SKM-1 treated with dmso at 0.1 percent for 144 hours (cell line): ENCODE measurements at regions not wholly inside any gene's neighbourhood (a gene's known extent, or its start where the extent isn't known, plus 50 kb on each side); places are given as distances from the start of the nearest gene placed in this dataset.
"Not testable (repeated sequence)": the region's sequence is repeated elsewhere in the genome, so short reads cannot be mapped to it uniquely, and the experiment has no call there.

Experiments
- DNase-seq: peaks from one replicate; lab custom pipeline; 2025; ENCODE audit not compliant: unreplicated experiment; lab: John Stamatoyannopoulos, UW

DNA sequence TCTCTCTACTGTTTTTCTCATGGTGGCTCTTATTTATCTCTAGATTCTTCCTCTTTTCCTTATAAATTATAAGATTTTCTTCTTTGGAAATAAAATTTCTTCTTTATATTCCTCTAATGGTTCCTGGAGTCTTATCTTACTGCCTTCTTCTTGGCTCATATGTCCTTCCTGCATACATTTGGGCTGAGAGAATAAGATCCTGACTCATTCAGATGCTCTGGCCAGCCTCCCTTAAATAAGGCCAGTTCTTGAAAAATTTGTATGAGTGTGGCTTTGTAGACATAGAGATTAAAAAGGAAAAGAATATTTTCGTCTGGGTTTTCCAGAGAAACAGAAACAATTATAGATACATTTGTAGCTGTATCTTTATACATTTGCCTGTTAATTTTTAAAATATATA, 411.3 kb downstream of the KIF20B start:
- DNase-seq: no peak

DNA sequence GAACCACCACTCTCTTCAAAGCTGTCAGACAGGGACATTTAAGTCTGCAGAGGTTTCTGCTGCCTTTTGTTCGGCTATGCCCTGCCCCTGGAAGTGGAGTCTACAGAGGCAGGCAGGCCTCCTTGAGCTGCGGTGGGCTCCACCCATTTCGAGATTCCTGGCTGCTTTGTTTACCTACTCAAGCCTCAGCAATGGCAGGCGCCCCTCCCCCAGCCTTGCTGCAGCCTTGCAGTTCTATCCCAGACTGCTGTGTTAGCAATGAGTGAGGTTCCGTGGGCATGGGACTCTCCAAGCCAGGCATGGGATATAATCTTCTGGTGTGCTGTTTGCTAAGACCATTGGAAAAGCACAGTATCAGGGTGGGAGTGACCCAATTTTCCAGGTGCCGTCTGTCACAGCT, 417.2 kb downstream of the KIF20B start:
- DNase-seq: not testable (repeated sequence)

DNA sequence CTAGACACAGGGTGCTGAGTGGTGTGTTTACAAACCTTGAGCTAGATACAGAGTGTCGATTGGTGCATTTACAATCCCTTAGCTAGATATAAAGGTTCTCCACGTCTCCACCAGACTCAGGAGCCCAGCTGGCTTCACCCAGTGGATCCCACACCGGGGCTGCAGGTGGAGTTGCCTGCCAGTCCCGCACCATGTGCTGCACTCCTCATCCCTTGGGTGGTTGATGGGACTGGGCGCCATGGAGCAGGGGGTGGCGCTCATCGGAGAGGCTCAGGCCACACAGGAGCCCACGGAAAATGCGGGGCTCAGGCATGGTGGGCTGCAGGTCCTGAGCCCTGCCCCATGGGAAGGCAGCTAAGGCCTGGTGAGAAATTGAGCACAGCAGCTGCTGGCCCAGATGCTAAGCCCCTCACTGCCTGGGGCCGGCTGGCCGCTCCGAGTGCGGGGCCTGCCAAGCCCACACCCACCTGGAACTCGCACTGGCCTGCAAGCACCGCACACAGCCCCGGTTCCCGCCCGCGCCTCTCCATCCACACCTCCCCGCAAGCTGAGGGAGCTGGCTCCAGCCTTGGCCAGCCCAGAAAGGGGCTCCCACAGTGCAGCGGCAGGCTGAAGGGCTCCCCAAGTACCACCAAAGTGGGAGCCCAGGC, 418.4 kb downstream of the KIF20B start:
- not testable (repeated sequence) for DNase-seq

DNA sequence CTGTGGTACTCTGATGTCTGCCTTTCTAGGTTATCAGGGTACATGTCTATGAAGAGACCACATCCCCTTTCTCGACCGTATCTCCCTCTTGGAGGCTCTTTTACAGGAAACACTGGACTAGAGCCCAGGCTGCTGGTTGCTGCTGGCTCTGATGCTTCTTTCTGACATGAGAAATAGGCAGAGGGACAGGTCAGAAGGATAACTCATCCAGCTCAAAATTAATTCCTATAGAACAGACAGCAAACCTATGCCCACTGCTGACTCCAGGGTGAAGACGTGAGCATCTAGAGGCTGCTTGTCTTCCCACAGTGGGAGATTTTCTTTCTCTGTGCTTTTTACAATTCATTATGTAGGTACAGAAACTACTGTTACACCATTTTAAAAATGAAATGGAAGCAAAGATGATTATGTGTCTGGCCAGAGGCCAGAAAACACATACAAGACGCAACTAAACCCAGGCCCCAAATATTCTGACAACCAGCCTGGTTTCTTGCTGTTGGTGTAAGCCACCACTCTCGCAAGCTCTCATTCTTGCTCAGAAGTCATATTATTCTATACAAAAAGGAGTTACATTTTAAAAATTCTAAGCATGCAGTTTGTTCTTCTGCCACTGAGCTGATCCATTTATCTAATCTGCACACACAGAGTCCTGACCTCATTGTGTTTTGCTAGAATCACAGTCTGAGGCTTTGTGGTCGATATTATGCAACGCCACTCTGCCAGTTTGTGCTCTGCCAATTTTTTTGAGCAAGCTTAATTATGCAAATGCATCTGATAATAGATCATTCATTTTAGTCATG, 424.3 kb downstream of the KIF20B start:
- DNase-seq: no peak

DNA sequence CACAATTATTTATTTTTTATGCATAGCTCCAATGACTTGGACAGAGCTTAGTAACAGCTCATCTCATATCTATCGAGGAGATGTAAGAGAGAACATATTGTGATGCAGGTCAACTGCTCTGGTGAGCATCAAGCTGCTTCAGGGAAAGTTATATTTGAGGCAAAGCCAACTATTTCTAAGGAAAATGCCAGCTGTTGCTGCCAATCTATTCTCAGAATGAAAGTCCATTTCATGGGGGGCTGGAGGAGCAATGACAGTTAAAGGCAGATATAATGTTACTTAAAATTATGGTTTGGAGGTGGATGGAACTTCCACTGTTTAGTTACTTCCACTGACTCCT, 424.8 kb downstream of the KIF20B start:
- no peak for DNase-seq

DNA sequence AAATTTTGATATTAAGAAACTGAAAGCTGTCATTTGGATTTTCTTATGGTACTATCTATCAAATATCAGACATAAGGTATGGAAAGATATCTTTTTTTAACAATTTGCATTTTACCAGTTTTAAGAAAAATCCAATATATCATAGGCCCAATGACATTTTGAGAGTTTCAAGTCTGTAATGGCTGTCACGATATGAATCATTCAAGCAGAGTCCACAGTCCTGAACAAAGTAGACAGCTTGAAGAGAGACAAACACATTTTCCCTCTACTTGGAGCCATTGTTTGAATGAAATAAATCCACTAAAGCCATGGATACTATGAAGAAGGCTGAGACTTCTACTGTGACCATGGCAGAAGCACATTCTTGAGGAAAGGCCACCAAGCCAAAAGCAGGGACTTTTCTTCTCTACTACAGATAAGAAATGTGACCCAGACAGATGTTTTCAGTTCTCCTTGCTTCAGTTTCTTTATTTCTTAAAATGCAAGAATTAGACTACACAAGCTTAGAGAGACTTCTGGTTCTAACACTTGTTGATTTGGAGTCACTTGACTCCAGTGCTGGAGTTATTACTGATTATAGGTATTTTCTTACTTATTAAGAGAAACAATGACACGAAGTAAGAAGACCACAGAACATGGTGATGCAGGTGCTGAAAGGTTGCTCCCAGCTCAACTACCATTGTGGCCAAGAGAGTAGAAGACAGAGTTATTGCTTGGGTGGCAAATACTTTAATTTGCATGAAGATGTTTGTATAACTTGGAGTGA, 429.1 kb downstream of the KIF20B start:
- DNase-seq: no peak

DNA sequence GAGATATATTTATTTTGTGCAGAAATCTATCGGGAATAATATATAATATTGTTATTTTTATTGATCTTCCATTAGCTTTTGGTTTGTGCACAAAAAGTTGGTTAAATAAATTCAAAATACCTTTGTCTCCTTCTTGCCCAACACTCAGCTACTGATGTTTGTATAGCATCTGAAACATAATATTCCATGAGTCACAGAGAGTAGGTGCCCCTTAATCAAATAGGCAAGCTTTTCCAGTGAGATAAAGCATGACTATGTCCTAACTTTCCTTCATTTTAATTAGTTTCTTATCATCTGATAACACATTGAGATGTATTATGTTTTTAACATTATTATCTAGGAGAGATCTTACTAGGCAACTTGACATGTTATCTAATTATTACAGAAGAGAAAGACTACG, 432.2 kb downstream of the KIF20B start:
- DNase-seq: no peak

DNA sequence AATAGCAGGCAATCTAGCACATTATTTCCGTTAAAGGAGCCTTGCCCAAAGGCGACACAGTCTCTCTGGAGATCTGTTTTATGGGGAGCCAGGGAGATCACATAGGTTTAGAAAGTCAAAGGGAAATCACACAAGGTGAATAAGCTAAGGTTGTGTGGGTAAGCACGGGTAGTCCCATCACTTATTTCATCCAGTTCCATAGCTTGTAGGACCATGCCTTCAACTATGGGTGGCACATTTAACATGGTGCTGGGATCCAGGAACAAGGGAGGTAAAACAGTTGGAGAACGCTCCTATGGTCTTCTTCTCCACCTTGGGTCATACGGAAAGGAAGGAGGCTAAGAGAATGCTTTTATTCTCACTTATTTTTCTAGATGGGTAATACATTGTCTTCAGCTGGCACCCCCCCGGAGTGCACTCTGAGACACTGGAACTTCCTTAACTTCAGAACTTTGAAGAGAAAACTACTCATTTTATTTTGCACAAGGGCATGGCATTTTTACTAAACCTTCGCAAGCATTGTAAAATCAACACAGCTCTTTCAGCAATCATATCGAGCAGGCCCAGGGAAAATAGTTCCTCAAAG, 435.4 kb downstream of the KIF20B start:
- DNase-seq: no peak

DNA sequence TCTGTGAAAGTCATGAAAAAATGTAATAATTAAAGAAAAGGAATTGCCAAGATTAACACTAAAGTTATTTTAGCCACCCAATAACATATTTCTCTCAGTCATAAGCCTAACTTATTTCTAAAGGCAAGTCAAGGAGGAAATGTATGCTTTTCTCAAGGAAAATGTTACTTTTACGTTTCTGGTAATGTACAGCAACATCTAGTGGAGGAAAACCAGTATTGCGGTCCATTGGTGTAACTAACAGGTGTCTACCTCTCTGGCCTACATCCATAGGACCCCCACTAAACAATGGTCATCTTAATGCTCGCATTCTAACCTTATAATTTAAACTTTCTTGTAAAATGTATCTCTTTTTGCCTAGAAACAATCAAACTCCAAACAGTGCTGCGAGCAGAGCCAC, 437.5 kb downstream of the KIF20B start:
- DNase-seq: no peak

DNA sequence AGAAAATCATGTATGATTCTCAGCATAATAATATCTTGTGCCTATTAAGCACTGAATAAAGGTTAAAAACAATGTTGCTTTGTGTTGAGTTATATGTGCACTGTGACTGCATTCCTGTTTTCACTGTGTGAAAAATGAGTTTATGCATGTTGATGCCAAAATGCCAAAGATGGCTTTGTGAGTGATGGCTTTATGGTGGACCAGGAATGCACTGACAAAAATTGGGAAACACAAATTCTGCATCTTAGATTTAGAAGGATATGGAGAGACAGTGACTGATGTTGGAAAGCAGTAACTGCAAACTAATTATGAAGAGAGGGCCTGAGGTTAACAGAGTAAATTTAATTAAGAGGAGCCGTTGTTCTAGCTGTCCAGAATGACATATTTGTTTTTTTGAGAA, 440.4 kb downstream of the KIF20B start:
- no peak for DNase-seq

DNA sequence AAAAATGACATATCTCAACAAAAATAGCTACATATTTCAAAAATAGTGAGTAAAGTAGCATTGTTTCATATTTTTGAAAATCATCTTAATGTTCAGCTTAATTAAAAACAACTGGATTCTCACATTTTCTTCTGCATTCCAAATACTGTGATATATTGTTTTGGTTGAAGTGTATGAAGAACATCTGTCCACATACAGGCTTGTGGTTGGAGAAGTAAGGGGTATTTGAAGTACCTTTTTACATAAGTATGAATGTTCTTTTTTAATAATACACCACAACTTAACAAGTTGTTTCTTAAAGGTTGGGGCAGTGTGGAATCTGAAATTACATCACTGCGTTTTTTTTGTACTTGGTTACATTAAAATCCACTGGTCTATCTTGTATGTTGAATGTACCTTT, 442.5 kb downstream of the KIF20B start:
- no peak for DNase-seq

DNA sequence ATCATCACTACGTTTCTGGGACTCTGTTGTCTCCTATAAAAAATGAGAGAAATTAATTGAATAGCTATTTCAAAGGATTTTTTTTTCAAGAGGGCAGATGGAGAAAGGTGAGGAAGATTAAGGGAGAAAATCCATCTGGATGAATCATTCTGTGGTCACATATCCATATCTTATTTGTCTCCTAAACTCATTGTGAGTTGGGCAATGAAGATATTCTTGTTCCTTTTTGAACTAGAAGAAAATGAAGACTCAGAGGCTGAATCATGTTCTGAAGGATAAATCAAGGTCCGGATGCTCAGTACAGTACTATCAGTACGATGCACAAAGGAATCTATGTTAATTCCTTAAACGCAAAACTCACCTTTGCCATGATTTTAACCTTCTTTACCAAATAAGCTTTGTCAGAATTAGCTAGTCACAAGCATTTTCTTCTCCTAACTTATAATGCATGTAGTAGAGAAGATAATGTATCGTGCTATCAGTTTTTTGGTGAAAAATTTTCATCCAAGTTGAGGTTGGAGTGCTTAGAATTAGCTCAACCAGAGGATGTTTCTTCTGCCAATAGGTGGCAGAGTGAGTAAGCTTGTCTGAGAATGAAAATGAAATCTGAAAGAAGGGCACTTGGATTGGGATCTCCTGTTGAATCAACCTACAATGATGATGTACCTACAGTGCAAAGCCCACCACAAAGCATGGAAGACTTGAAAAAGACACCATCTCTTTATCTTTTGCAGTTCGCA, 446.9 kb downstream of the KIF20B start:
- DNase-seq: no peak

DNA sequence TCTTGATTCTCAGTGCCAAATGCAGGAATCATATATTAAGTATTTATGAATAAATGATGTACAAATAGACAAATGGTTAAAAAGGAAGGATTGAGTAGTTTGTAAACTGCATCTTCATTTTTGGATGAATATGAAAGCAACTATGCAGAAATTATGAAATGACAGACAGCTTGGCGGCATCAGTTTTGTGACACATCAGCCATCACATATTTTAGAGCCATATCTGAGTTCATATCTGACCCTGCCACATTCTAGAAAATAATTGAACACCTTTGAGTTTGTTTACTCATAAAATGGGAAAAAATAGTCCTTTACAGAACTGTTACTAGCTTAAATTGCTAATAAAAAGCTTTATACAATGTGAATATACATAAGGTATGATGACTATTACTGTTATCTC, 448.2 kb downstream of the KIF20B start:
- DNase-seq: no peak

DNA sequence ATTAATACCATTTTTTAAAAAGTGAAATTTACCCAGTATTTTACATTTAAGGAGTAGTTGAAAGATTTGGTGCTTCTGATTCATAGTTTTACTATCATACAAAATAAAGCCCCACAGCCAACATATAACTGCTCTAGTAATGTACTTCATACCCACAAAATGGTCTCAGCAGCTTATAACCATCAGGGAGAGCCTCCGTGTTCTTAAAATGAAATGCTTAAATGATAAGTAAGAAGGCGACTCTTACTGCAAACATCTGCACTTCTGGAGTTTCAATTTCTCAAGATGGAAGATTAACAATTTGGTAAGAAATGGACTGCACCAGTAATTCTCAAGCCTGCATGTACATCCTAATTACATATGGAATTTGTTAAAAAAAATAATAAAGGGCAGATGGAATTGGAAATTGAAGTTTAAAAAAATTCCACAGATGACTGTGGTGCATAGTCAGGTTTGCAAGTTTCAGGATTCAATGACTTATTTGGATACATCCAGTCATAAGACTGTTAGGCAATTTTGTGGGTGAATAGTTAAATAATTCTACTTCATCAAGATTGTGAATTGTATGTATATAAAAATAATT, 461.0 kb downstream of the KIF20B start:
- no peak for DNase-seq

DNA sequence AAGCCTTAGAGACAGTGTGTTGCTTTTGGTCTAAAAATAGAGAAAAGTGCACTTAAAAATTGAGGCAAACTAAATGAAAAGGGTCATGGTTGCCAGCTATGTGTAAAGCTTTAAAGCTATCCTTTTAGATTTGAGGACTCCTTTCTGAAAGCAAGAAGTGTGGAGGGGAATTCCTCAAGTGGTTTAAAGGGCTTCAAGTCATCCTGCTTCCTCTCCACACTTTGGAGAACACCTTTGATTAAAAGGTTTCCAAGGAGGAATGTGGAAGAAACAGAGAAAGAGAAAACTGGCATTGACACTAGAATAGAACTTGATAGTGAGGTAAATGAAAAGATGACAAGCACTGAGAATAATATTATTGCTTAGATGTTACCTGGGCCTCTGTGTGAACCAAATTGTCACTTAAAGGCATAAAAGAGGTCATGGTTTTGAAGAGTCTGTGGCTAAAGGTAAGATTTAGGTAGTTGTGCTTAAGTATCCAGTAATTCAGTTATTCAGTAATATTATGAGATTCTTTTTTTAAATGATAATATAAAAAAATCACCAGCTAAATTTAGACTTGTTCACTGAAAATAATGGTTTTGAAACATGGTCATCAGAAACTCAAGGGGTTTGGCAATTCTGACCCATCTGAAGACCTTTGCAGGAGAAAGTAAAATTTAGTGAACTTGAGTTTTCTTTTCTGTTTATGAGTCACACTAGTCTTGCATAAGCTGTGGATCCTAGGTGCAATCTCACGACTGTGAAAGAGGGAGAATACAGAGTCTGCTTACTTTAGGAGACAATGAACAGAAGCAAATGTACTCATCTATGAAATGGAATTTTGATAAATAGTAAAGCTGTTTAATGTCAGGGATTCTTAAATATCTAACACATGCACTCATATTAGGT, 466.0 kb downstream of the KIF20B start:
- peak; percentile 68 for DNase-seq

DNA sequence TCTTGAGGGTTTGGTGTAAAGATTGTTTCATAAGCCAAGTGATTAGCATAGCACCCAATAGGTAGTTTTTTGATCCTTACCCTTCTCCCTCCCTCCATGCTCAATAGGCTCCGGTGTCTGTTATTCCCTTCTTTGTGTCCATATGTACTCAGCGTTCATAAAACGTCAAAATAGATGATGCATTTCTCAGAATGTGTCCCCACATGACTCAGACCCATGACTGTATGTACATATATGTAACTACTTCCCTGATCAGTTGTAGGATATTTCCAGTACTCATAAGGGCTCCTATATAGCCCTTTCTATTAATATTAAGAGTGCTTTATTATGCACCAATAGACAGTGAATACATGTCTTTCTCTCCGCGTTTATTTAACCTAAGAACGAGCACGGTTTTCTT, 466.9 kb downstream of the KIF20B start:
- DNase-seq: no peak

DNA sequence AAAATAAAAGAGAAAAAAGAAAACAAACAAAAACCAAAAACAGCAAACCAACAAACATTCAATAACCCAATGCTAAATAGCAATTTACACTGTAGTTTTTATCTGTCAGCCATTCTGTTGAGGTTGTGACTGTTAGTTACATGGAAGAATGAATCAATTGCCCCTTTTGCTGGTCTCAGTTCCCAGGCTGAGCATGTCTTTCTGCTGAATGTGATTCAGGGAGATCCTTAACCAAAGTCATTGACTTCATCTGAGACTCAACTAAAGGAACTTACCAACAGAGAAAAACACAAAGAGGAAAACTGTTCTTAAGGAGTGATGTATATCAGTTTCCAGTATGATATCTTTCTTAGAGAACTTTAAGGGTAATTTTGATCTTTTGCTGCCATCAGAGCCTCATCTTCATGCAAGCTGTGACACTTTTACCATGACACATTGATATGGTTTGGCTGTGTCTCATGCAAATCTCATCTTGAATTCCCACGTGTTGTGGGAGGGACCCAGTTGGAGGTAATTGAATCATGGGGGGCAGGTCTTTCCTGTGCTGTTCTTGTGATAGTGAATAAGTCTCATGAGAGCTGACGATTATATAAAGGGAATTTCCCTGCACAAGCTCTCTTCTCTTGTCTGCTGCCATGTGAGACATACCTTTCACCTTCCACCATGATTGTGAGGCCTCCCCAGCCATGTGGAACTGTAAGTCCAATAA, 469.8 kb downstream of the KIF20B start:
- no peak for DNase-seq

DNA sequence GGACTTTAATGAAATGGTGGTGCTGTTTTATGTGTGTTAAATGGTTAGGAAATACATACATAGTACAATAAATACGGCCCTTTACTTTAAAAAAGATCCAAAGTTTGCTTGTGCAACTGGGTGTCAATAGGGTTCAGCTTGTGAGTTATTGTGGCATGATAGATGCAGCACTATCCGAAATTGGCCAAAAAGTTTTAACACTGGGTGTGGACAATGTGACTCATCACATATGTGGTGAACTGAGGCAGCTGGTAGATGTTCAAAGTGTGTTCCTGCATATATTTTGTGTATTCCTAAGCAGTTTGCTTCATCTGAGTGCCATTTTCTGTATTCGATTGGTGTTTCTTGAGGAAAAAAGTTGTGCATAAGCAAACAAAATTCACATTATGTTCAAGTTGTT, 473.1 kb downstream of the KIF20B start:
- DNase-seq: no peak

DNA sequence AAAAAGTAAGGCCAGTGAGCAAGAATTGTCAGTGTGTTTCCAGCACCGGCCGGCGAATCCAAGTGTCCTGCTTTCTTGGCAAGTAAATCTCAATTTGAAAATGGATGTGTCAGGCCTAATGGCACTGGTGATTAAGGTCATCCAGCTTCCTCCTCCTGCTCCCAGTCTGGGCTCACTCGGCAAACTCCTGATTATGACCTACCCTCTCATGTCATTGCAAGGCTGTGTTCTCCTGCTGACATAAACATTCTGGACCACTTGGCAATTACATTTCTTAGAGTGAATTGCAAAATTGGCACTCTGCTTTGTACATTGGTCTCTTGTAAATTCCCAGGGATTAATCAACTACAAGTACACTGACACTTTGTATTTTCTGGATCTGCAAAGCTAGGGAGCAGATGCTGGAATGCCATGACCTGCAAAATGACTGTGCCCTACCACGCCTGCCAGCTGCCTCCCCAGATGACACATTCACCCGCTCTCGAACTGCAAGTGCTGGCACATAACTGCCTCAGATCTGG, 473.8 kb downstream of the KIF20B start:
- DNase-seq: no peak
